Neuronal stem cell (in vitro differentiated cells): ENCODE measurements at regions not wholly inside any gene's neighbourhood (a gene's known extent, or its start where the extent isn't known, plus 50 kb on each side); places are given as distances from the start of the nearest gene placed in this dataset.

Experiments used
- DNase-seq: peaks from one replicate; pipeline ENCODE4 v3.0.0-alpha.2; 2013; ENCODE audit warnings: low spot score
- H2AFZ ChIP-seq: one replicate; pipeline ENCODE4 v1.6.1; 2013; ENCODE audit warnings: mild to moderate bottlenecking, low read length, inconsistent platforms
- H2AK5ac ChIP-seq: 2 replicates; pipeline ENCODE4 v1.6.1; 2013; ENCODE audit warnings: low read depth, mild to moderate bottlenecking, inconsistent platforms, low read length, moderate library complexity, mixed read lengths
- H2BK120ac ChIP-seq: 2 replicates; pipeline ENCODE4 v1.6.1; 2013; ENCODE audit warnings: low read depth, mild to moderate bottlenecking, inconsistent platforms, low read length, moderate library complexity, mixed read lengths
- H2BK12ac ChIP-seq: one replicate; pipeline ENCODE4 v1.6.1; 2013; ENCODE audit warnings: low read length, inconsistent platforms
- H2BK15ac ChIP-seq: 2 replicates; pipeline ENCODE4 v1.6.1; 2013; ENCODE audit warnings: mild to moderate bottlenecking, low read length, inconsistent platforms, mixed read lengths
- H2BK5ac ChIP-seq: one replicate; pipeline ENCODE4 v1.6.1; 2013; ENCODE audit warnings: inconsistent platforms, mild to moderate bottlenecking, low read length, moderate library complexity
- H3K14ac ChIP-seq: one replicate; pipeline ENCODE4 v1.6.1; 2013; ENCODE audit warnings: low read length, inconsistent platforms
- H3K18ac ChIP-seq: 2 replicates; pipeline ENCODE4 v1.6.1; 2013; ENCODE audit warnings: low read length, inconsistent platforms
- H3K23ac ChIP-seq: 2 replicates; pipeline ENCODE4 v1.6.1; 2013; ENCODE audit warnings: low read depth, mild to moderate bottlenecking, mixed read lengths, low read length, inconsistent platforms; ENCODE audit not compliant: poor library complexity
- H3K27ac ChIP-seq: replicated peaks from 3 replicates; pipeline ENCODE4 v1.5.1; 2013; ENCODE audit warnings: low read length, inconsistent platforms
- H3K27me3 ChIP-seq, 3 experiments: 2 replicates each; pipeline ENCODE4 v1.6.1; 2013; ENCODE audit warnings: low read length in 3 of 3, mild to moderate bottlenecking in 2 of 3, inconsistent platforms in 1 of 3, low read depth in 1 of 3, mixed read lengths in 1 of 3, moderate library complexity in 1 of 3; ENCODE audit not compliant: control insufficient read depth in 3 of 3, insufficient read depth in 3 of 3
- H3K36me3 ChIP-seq, 2 donors: replicated peaks in 1 of 2; 2 replicates each; pipeline ENCODE4 v1.6.1; 2013; ENCODE audit warnings: low read length in 2 of 2; ENCODE audit not compliant: control insufficient read depth in 2 of 2, insufficient read depth in 2 of 2
- H3K4ac ChIP-seq: 2 replicates; pipeline ENCODE4 v1.6.1; 2013; ENCODE audit warnings: inconsistent platforms, mild to moderate bottlenecking, low read length, moderate library complexity
- H3K4me1 ChIP-seq, 2 donors: 1 replicate in 1 of 2; 2 replicates in 1 of 2; pipeline ENCODE4 v1.6.1; 2013; ENCODE audit warnings: low read length in 2 of 2, low read depth in 1 of 2; ENCODE audit not compliant: control insufficient read depth in 2 of 2, insufficient read depth in 1 of 2
- H3K4me2 ChIP-seq: one replicate; pipeline ENCODE4 v1.6.1; 2013; ENCODE audit warnings: mild to moderate bottlenecking, low read length, inconsistent platforms; ENCODE audit not compliant: insufficient read depth, poor library complexity, severe bottlenecking
- H3K4me3 ChIP-seq, 2 donors: 2 replicates each; pipeline ENCODE4 v1.5.1; 2013; ENCODE audit warnings: low read length in 2 of 2, mild to moderate bottlenecking in 2 of 2, inconsistent platforms in 1 of 2, moderate library complexity in 1 of 2
- H3K79me1 ChIP-seq: one replicate; pipeline ENCODE4 v1.6.1; 2013; ENCODE audit warnings: low read depth, mild to moderate bottlenecking, inconsistent platforms, low read length, moderate library complexity
- H3K9ac ChIP-seq: one replicate; pipeline ENCODE4 v1.6.1; 2013; ENCODE audit warnings: mild to moderate bottlenecking, low read depth, low read length, inconsistent platforms; ENCODE audit not compliant: poor library complexity
- H3K9me3 ChIP-seq, 2 donors: replicated peaks in 1 of 2; 2 replicates each; pipeline versions ENCODE3 to v1.6.1; 2013; ENCODE audit warnings: low read length in 2 of 2, mild to moderate bottlenecking in 2 of 2, inconsistent platforms in 1 of 2, low read depth in 1 of 2, mixed read lengths in 1 of 2, moderate library complexity in 1 of 2; ENCODE audit not compliant: control insufficient read depth in 2 of 2, insufficient read depth in 1 of 2
- H4K8ac ChIP-seq: one replicate; pipeline ENCODE4 v1.6.1; 2013; ENCODE audit warnings: low read depth, mild to moderate bottlenecking, inconsistent platforms, low read length, moderate library complexity
- H4K91ac ChIP-seq: one replicate; pipeline ENCODE4 v1.6.1; 2013; ENCODE audit warnings: low read length, low read depth, mild to moderate bottlenecking, inconsistent platforms; ENCODE audit not compliant: poor library complexity
- WGBS, 2 donors: extraction: QIAGEN DNeasy Blood & Tissue Kit; methylation state at CpG; one replicate each; pipeline ENCODE4 v1.1.7; 2013; ENCODE audit warnings: missing lambda C conversion rate in 2 of 2, mixed read lengths in 1 of 2; ENCODE audit not compliant: insufficient read length in 2 of 2, insufficient replicate concordance in 1 of 2; ENCODE audit errors: extremely low coverage in 2 of 2; 5-methylcytosine and 5-hydroxymethylcytosine counted together

GRCh38 chr10:121058082-121058481 lies 206.9 kb downstream of the WDR11 start:
- Histone ChIP-seq H3K18ac (no peak overlapping the region), H4K91ac (no peak overlapping the region), H2AK5ac (no peak overlapping the region), H4K8ac (no peak overlapping the region), H3K36me3 (no peaks in the 10 kb centered on the region), H3K9me3 (no peaks in the 10 kb centered on the region), H3K27me3 (no peaks in the 10 kb centered on the region), H2BK120ac (no peak overlapping the region), H2BK12ac (no peak overlapping the region), H3K4me2 (no peak overlapping the region), H3K79me1 (no peaks in the 10 kb centered on the region), H3K4me3 (no peak overlapping the region), H2AFZ (no peak overlapping the region), H3K23ac (no peak overlapping the region), H2BK5ac (no peak overlapping the region), H3K27ac (no peak overlapping the region), H3K4me1 (no peaks in the 10 kb centered on the region), H2BK15ac (no peak overlapping the region), H3K4ac (no peak overlapping the region), H3K14ac (no peak overlapping the region), H3K9ac (no peak overlapping the region)
- DNase-seq: no peak
- no CpG with 5 or more reads among the region's 6 CpGs for WGBS, 2 donors

GRCh38 chr10:121059351-121059750 lies 208.2 kb downstream of the WDR11 start:
- H3K27me3 ChIP-seq: no peaks in the 10 kb centered on the region
- H3K27ac ChIP-seq: no peak overlapping the region
- no peak overlapping the region for H3K4me3 ChIP-seq
- no peak overlapping the region for H3K9ac ChIP-seq
- H3K4me2 ChIP-seq: no peak overlapping the region
- H2BK120ac ChIP-seq: no peak overlapping the region
- H3K4ac ChIP-seq: no peak overlapping the region
- WGBS, 2 donors: no CpG with 5 or more reads among the region's 4 CpGs
- H3K36me3 ChIP-seq: no peaks in the 10 kb centered on the region
- H3K23ac ChIP-seq: no peak overlapping the region
- no peak overlapping the region for H3K18ac ChIP-seq
- no peak overlapping the region for H2AFZ ChIP-seq
- no peaks in the 10 kb centered on the region for H3K4me1 ChIP-seq
- H2AK5ac ChIP-seq: no peak overlapping the region
- no peaks in the 10 kb centered on the region for H3K79me1 ChIP-seq
- H2BK5ac ChIP-seq: no peak overlapping the region
- H3K9me3 ChIP-seq: no peaks in the 10 kb centered on the region
- no peak overlapping the region for H2BK12ac ChIP-seq
- no peak overlapping the region for H4K91ac ChIP-seq
- no peak overlapping the region for H2BK15ac ChIP-seq
- no peak for DNase-seq
- no peak overlapping the region for H4K8ac ChIP-seq
- H3K14ac ChIP-seq: no peak overlapping the region

GRCh38 chr10:121062115-121062514 lies 211.0 kb downstream of the WDR11 start:
- Histone ChIP-seq H2AK5ac (no peak overlapping the region), H3K9me3 (no peaks in the 10 kb centered on the region), H4K8ac (no peak overlapping the region), H2BK5ac (no peak overlapping the region), H3K79me1 (no peaks in the 10 kb centered on the region), H3K4me2 (no peak overlapping the region), H3K14ac (no peak overlapping the region), H4K91ac (no peak overlapping the region), H2AFZ (no peak overlapping the region), H3K23ac (no peak overlapping the region), H2BK120ac (no peak overlapping the region), H3K36me3 (no peaks in the 10 kb centered on the region), H3K18ac (no peak overlapping the region), H3K9ac (no peak overlapping the region), H2BK15ac (no peak overlapping the region), H3K4me3 (no peak overlapping the region), H3K4me1 (no peaks in the 10 kb centered on the region), H3K27ac (no peak overlapping the region), H3K27me3 (no peaks in the 10 kb centered on the region), H2BK12ac (no peak overlapping the region), H3K4ac (no peak overlapping the region)
- no peak for DNase-seq
- no CpG with 5 or more reads among the region's 3 CpGs for WGBS, 2 donors

- no peak overlapping the region for H3K4ac ChIP-seq
- H3K36me3 ChIP-seq: no peaks in the 10 kb centered on the region
- H3K14ac ChIP-seq: peak overlapping the region; percentile 21
- no peak overlapping the region for H3K18ac ChIP-seq
- H2BK12ac ChIP-seq: no peak overlapping the region
- no peak overlapping the region for H4K8ac ChIP-seq
- no peak overlapping the region for H2AK5ac ChIP-seq
- H3K9me3 ChIP-seq: no peaks in the 10 kb centered on the region
- no peak overlapping the region for H3K27ac ChIP-seq
- no peak overlapping the region for H2BK120ac ChIP-seq
- H3K79me1 ChIP-seq: no peaks in the 10 kb centered on the region
- no peak for DNase-seq
- H3K9ac ChIP-seq: no peak overlapping the region
- no peaks in the 10 kb centered on the region for H3K27me3 ChIP-seq
- no peak overlapping the region for H2BK5ac ChIP-seq
- no peak overlapping the region for H3K4me3 ChIP-seq
- no peak overlapping the region for H2BK15ac ChIP-seq
- H3K23ac ChIP-seq: no peak overlapping the region
- H4K91ac ChIP-seq: no peak overlapping the region
- WGBS, 2 donors: no CpG with 5 or more reads among the region's 8 CpGs
- H3K4me2 ChIP-seq: no peak overlapping the region
- H3K4me1 ChIP-seq: no peaks in the 10 kb centered on the region
- no peak overlapping the region for H2AFZ ChIP-seq
These were observed 212.6 kb downstream of the WDR11 start for GRCh38 chr10:121063744-121064143.
